Sigmoid colon (tissue), 6 donors: ENCODE measurements at regions not wholly inside any gene's neighbourhood (a gene's known extent, or its start where the extent isn't known, plus 50 kb on each side); places are given as distances from the start of the nearest gene placed in this dataset.

Experiments used
- DNase-seq: peaks from one replicate; pipeline ENCODE4 v3.0.0-alpha.2; 2019
- H3K27ac ChIP-seq, 4 donors: fragments of 200-600 bp; sonication (generic); one replicate each; pipeline ENCODE4 v1.5.1; 2016 to 2019; ENCODE audit warnings: mild to moderate bottlenecking in 1 of 4
- H3K27me3 ChIP-seq, 3 donors: fragments of 200-600 bp; sonication (generic); one replicate each; pipeline ENCODE4 v1.5.1; 2019; ENCODE audit warnings: mild to moderate bottlenecking in 1 of 3
- H3K36me3 ChIP-seq, 4 donors: fragments of 200-600 bp; sonication (generic); one replicate each; pipeline ENCODE4 v1.5.1; 2016 to 2019
- H3K4me1 ChIP-seq, 4 donors: fragments of 200-600 bp; sonication (generic); one replicate each; pipeline ENCODE4 v1.5.1; 2017 to 2019
- H3K4me3 ChIP-seq, 4 donors: fragments of 200-600 bp; sonication (generic); one replicate each; pipeline ENCODE4 v1.5.1; 2017 to 2019; ENCODE audit warnings: mild to moderate bottlenecking in 2 of 4, moderate library complexity in 1 of 4
- H3K9me3 ChIP-seq, 4 donors: fragments of 200-600 bp in 3 of 4; sonication (generic) in 3 of 4; one replicate each; pipeline versions ENCODE4 v1.5.1 to v1.6.1; 2013 to 2019
- CTCF ChIP-seq, 4 experiments: fragments of 450-650 bp in 3 of 4; fragments of 200-600 bp in 1 of 4; IDR thresholded peaks; one replicate each; pipeline ENCODE4 v1.5.1; 2016 to 2019; ENCODE audit warnings: antibody characterized with exemption in 4 of 4, mild to moderate bottlenecking in 3 of 4, moderate library complexity in 2 of 4
- EP300 ChIP-seq, 4 donors: sonication (generic); formaldehyde crosslinking; IDR thresholded peaks; one replicate each; pipeline ENCODE4 v1.6.1; 2017; ENCODE audit warnings: antibody characterized with exemption in 4 of 4
- POLR2A ChIP-seq, 2 donors: fragments of 450-650 bp; IDR thresholded peaks; one replicate each; pipeline ENCODE4 v1.6.1; 2016; ENCODE audit warnings: antibody characterized with exemption in 2 of 2, mild to moderate bottlenecking in 2 of 2, moderate library complexity in 2 of 2
- POLR2AphosphoS5 ChIP-seq, 4 donors: sonication (generic); formaldehyde crosslinking; IDR thresholded peaks; one replicate each; pipeline ENCODE4 v1.6.1; 2017; ENCODE audit warnings: antibody characterized with exemption in 4 of 4
- WGBS, 2 donors: extraction: QIAGEN DNeasy Blood & Tissue Kit; methylation state at CpG; one replicate each; pipeline ENCODE4 v1.1.7; 2013; 5-methylcytosine and 5-hydroxymethylcytosine counted together
- intact Hi-C: fragments of 100-400 bp; cut with DNase I; formaldehyde crosslinking; loops from one replicate; pipeline ENCODE4 v1.15.1; 2023
- donor health status: healthy with polysubstance abuse.
- donor health status: healthy.

GRCh38 chr5:103340717-103341388, 82.3 kb downstream of the MACIR start:
- 54 to 86% methylated on average over 5 of the region's 5 CpGs for WGBS, 2 donors
- no peak for DNase-seq
- Histone ChIP-seq H3K36me3 (no peaks in the 10 kb centered on the region), H3K27me3 (no peaks in the 10 kb centered on the region), H3K9me3 (no peaks in the 10 kb centered on the region), H3K4me3 (no peak overlapping the region), H3K27ac (no peak overlapping the region), H3K4me1 (no peaks in the 10 kb centered on the region)
- TF ChIP-seq CTCF (IDR thresholded peaks at IDR 0.05) (no peak), POLR2A (IDR thresholded peaks at IDR 0.05) (no peak), POLR2AphosphoS5 (IDR thresholded peaks at IDR 0.05) (no peak), EP300 (IDR thresholded peaks at IDR 0.05) (no peak)
- intact Hi-C loops, result no loop called here

GRCh38 chr5:103340132-103340531, 81.6 kb downstream of the MACIR start:
- TF ChIP-seq POLR2A (IDR thresholded peaks at IDR 0.05) (no peak), CTCF (IDR thresholded peaks at IDR 0.05) (no peak), POLR2AphosphoS5 (IDR thresholded peaks at IDR 0.05) (no peak), EP300 (IDR thresholded peaks at IDR 0.05) (no peak)
- 91 to 92% methylated on average over 2 of the region's 2 CpGs for WGBS, 2 donors
- Histone ChIP-seq H3K27me3 (no peaks in the 10 kb centered on the region), H3K4me1 (no peaks in the 10 kb centered on the region), H3K4me3 (no peak overlapping the region), H3K36me3 (no peaks in the 10 kb centered on the region), H3K9me3 (no peaks in the 10 kb centered on the region), H3K27ac (no peak overlapping the region)
- no peak for DNase-seq
- intact Hi-C loops, result no loop called here

GRCh38 chr5:103336941-103337340, 78.4 kb downstream of the MACIR start:
- intact Hi-C loops, result no loop called here
- no peak for TF ChIP-seq CTCF (IDR thresholded peaks at IDR 0.05)
- TF ChIP-seq POLR2A (IDR thresholded peaks at IDR 0.05), result no peak
- TF ChIP-seq POLR2AphosphoS5 (IDR thresholded peaks at IDR 0.05), result no peak
- no peak for TF ChIP-seq EP300 (IDR thresholded peaks at IDR 0.05)
- 74 to 77% methylated on average over 2 of the region's 2 CpGs for WGBS, 2 donors
- no peak for DNase-seq
- H3K9me3 ChIP-seq, result no peaks in the 10 kb centered on the region
- no peaks in the 10 kb centered on the region for H3K4me1 ChIP-seq
- H3K27ac ChIP-seq, result no peak overlapping the region
- H3K27me3 ChIP-seq, result no peaks in the 10 kb centered on the region
- H3K36me3 ChIP-seq, result no peaks in the 10 kb centered on the region
- H3K4me3 ChIP-seq, result no peak overlapping the region

- H3K4me1 ChIP-seq, result no peaks in the 10 kb centered on the region
- TF ChIP-seq POLR2A (IDR thresholded peaks at IDR 0.05), result no peak
- no peak for TF ChIP-seq EP300 (IDR thresholded peaks at IDR 0.05)
- no peak for TF ChIP-seq POLR2AphosphoS5 (IDR thresholded peaks at IDR 0.05)
- no peak for TF ChIP-seq CTCF (IDR thresholded peaks at IDR 0.05)
- intact Hi-C loops, result no loop called here
- H3K27me3 ChIP-seq, result no peaks in the 10 kb centered on the region
- no peaks in the 10 kb centered on the region for H3K36me3 ChIP-seq
- no peak overlapping the region for H3K27ac ChIP-seq
- no peak overlapping the region for H3K4me3 ChIP-seq
- DNase-seq, result no peak
- no peaks in the 10 kb centered on the region for H3K9me3 ChIP-seq
- WGBS, 2 donors, result 69 to 79% methylated on average over 2 of the region's 2 CpGs
These were observed 74.8 kb downstream of the MACIR start for GRCh38 chr5:103333376-103333775.

GRCh38 chr5:103330875-103331274, 72.3 kb downstream of the MACIR start:
- Histone ChIP-seq H3K27me3 (no peaks in the 10 kb centered on the region), H3K9me3 (no peaks in the 10 kb centered on the region), H3K4me1 (no peaks in the 10 kb centered on the region), H3K27ac (no peak overlapping the region), H3K4me3 (no peak overlapping the region), H3K36me3 (no peaks in the 10 kb centered on the region)
- TF ChIP-seq EP300 (IDR thresholded peaks at IDR 0.05) (no peak), POLR2A (IDR thresholded peaks at IDR 0.05) (no peak), CTCF (IDR thresholded peaks at IDR 0.05) (no peak), POLR2AphosphoS5 (IDR thresholded peaks at IDR 0.05) (no peak)
- intact Hi-C loops, result no loop called here
- 83 to 86% methylated on average over 2 of the region's 2 CpGs for WGBS, 2 donors
- no peak for DNase-seq
